Activated CD4-positive, alpha-beta memory T cell treated with anti-CD3 and anti-CD28 coated beads for 36 hours (primary cell): ENCODE measurements at regions not wholly inside any gene's neighbourhood (a gene's known extent, or its start where the extent isn't known, plus 50 kb on each side); places are given as distances from the start of the nearest gene placed in this dataset.
"Not testable (repeated sequence)": the region's sequence is repeated elsewhere in the genome, so short reads cannot be mapped to it uniquely, and the experiment has no call there.

Experiments
- CTCF ChIA-PET: fragments of 350-600 bp; sonication (Branson Sonifier 250); formaldehyde crosslinking; loops from one replicate; lab custom pipeline; 2021; ENCODE audit warnings: antibody characterized with exemption, inconsistent platforms; lab: Charles Lee
- POLR2A ChIA-PET: fragments of 350-600 bp; sonication (Branson Sonifier 250); formaldehyde crosslinking; loops from one replicate; lab custom pipeline; 2021; ENCODE audit warnings: antibody characterized with exemption; lab: Charles Lee
- DNase-seq: peaks from one replicate; pipeline ENCODE4 v3.0.0-alpha.2; 2020
- H3K27ac Mint-ChIP-seq: one replicate; pipeline ENCODE4 v1.8.0; 2021; ENCODE audit warnings: mixed read lengths
- H3K27me3 Mint-ChIP-seq: one replicate; pipeline ENCODE4 v1.8.0; 2021; ENCODE audit warnings: mixed read lengths
- H3K36me3 Mint-ChIP-seq: one replicate; pipeline ENCODE4 v1.8.0; 2021; ENCODE audit warnings: mixed read lengths
- H3K4me1 Mint-ChIP-seq: one replicate; pipeline ENCODE4 v1.8.0; 2021; ENCODE audit warnings: low read depth, mixed read lengths
- H3K4me3 Mint-ChIP-seq: one replicate; pipeline ENCODE4 v1.8.0; 2021; ENCODE audit warnings: mild to moderate bottlenecking, mixed read lengths
- H3K9me3 Mint-ChIP-seq: one replicate; pipeline ENCODE4 v1.8.0; 2021; ENCODE audit warnings: mixed read lengths
- intact Hi-C: fragments of 100-400 bp; cut with micrococcal nuclease; formaldehyde crosslinking; loops from one replicate; pipeline ENCODE4 v1.15.1; 2023

- no peaks in the 10 kb centered on the region for H3K36me3 Mint-ChIP-seq
- H3K27me3 Mint-ChIP-seq, result peaks cover 17% of the 10 kb centered on the region
- ChIA-PET CTCF (interaction anchor here (0.6 to 1.7 kb wide), 6 partner anchors 76 to 682 kb away, joined by 3 to 4 read pairs (median 3); no protein-coding TSS in a partner anchor), POLR2A (no interaction called here)
- H3K9me3 Mint-ChIP-seq, result no peaks in the 10 kb centered on the region
- H3K4me1 Mint-ChIP-seq, result peaks cover 5% of the 10 kb centered on the region
- no peak overlapping the region for H3K4me3 Mint-ChIP-seq
- peak; percentile 27 for DNase-seq
- intact Hi-C loops, result loop anchor here (5.0 kb wide), 1 partner anchor 574 kb away; no protein-coding TSS in a partner anchor
- no peak overlapping the region for H3K27ac Mint-ChIP-seq
Observed at GRCh38 chr10:6843481-6843881, 263.4 kb upstream of the PRKCQ start.

GRCh38 chr10:6842722-6843121 lies 262.6 kb upstream of the PRKCQ start:
- Mint-ChIP-seq H3K36me3 (no peaks in the 10 kb centered on the region), H3K4me1 (peaks cover 5% of the 10 kb centered on the region), H3K27ac (no peak overlapping the region), H3K9me3 (no peaks in the 10 kb centered on the region), H3K4me3 (no peak overlapping the region), H3K27me3 (peaks cover 17% of the 10 kb centered on the region)
- intact Hi-C loops, result loop anchor here (5.0 kb wide), 1 partner anchor 575 kb away; no protein-coding TSS in a partner anchor
- CTCF ChIA-PET, result interaction anchor here (1.2 to 1.7 kb wide), 4 partner anchors 77 to 569 kb away, joined by 3 to 4 read pairs (median 3); no protein-coding TSS in a partner anchor
- no peak for DNase-seq
- POLR2A ChIA-PET, result no interaction called here

- CTCF ChIA-PET, result interaction anchor here (1.1 kb wide), 1 partner anchor 279 kb away, joined by 5 read pairs; no protein-coding TSS in a partner anchor
- POLR2A ChIA-PET, result no interaction called here
- peaks cover 13% of the 10 kb centered on the region for H3K27me3 Mint-ChIP-seq
- H3K27ac Mint-ChIP-seq, result no peak overlapping the region
- intact Hi-C loops, result loop anchor here (5.0 kb wide), 1 partner anchor 576 kb away; no protein-coding TSS in a partner anchor
- H3K9me3 Mint-ChIP-seq, result no peaks in the 10 kb centered on the region
- H3K36me3 Mint-ChIP-seq, result no peaks in the 10 kb centered on the region
- H3K4me3 Mint-ChIP-seq, result no peak overlapping the region
- DNase-seq, result no peak
- H3K4me1 Mint-ChIP-seq, result peaks cover 5% of the 10 kb centered on the region
Observed at GRCh38 chr10:6841761-6842160, 261.7 kb upstream of the PRKCQ start.

- intact Hi-C loops, result loop anchor here (5.0 kb wide), 1 partner anchor 577 kb away; no protein-coding TSS in a partner anchor
- H3K9me3 Mint-ChIP-seq, result no peaks in the 10 kb centered on the region
- no peaks in the 10 kb centered on the region for H3K36me3 Mint-ChIP-seq
- H3K4me3 Mint-ChIP-seq, result no peak overlapping the region
- no peak overlapping the region for H3K27ac Mint-ChIP-seq
- POLR2A ChIA-PET, result no interaction called here
- no peak for DNase-seq
- H3K27me3 Mint-ChIP-seq, result peaks cover 11% of the 10 kb centered on the region
- CTCF ChIA-PET, result interaction anchor here (1.1 kb wide), 1 partner anchor 280 kb away, joined by 5 read pairs; no protein-coding TSS in a partner anchor
- H3K4me1 Mint-ChIP-seq, result peaks cover 5% of the 10 kb centered on the region
Observed at GRCh38 chr10:6840766-6841165, 260.7 kb upstream of the PRKCQ start.

GRCh38 chr10:6840201-6840691 lies 260.2 kb upstream of the PRKCQ start:
- Mint-ChIP-seq H3K4me3 (no peak overlapping the region), H3K27ac (no peak overlapping the region), H3K36me3 (no peaks in the 10 kb centered on the region), H3K9me3 (no peaks in the 10 kb centered on the region), H3K27me3 (peaks cover 11% of the 10 kb centered on the region), H3K4me1 (peaks cover 5% of the 10 kb centered on the region)
- CTCF ChIA-PET, result no interaction called here
- POLR2A ChIA-PET, result no interaction called here
- intact Hi-C loops, result loop anchor here (5.0 kb wide), 1 partner anchor 577 kb away; no protein-coding TSS in a partner anchor
- DNase-seq, result no peak

- intact Hi-C loops, result no loop called here
Observed at GRCh38 chr10:6838118-6838517, 258.0 kb upstream of the PRKCQ start.

GRCh38 chr10:6833458-6834011 lies 253.5 kb upstream of the PRKCQ start:
- ChIA-PET CTCF (no interaction called here), POLR2A (no interaction called here)
- H3K9me3 Mint-ChIP-seq, result no peaks in the 10 kb centered on the region
- no peaks in the 10 kb centered on the region for H3K4me1 Mint-ChIP-seq
- no peak overlapping the region for H3K4me3 Mint-ChIP-seq
- H3K27ac Mint-ChIP-seq, result no peak overlapping the region
- intact Hi-C loops, result no loop called here
- no peak for DNase-seq
- peaks cover 2% of the 10 kb centered on the region for H3K27me3 Mint-ChIP-seq
- no peaks in the 10 kb centered on the region for H3K36me3 Mint-ChIP-seq

More at GRCh38 chr10:6838118-6838517, 258.0 kb upstream of the PRKCQ start:
- Mint-ChIP-seq H3K4me3 (no peak overlapping the region), H3K27me3 (peaks cover 13% of the 10 kb centered on the region), H3K27ac (no peak overlapping the region), H3K4me1 (peaks cover 5% of the 10 kb centered on the region), H3K36me3 (no peaks in the 10 kb centered on the region), H3K9me3 (no peaks in the 10 kb centered on the region)
- ChIA-PET CTCF (interaction anchor here (0.6 to 2.3 kb wide), 4 partner anchors 12 to 81 kb away, joined by 3 to 10 read pairs (median 4); no protein-coding TSS in a partner anchor), POLR2A (no interaction called here)
- DNase-seq, result peak; percentile 13

- H3K4me3 Mint-ChIP-seq, intact Hi-C loops, H3K4me1 Mint-ChIP-seq, H3K27me3 Mint-ChIP-seq, H3K27ac Mint-ChIP-seq, POLR2A ChIA-PET, H3K36me3 Mint-ChIP-seq, DNase-seq, CTCF ChIA-PET, H3K9me3 Mint-ChIP-seq: not testable (repeated sequence)
Observed at GRCh38 chr10:6830981-6831380, 250.9 kb upstream of the PRKCQ start.

GRCh38 chr10:6824793-6825192 lies 244.7 kb upstream of the PRKCQ start:
- POLR2A ChIA-PET, H3K4me3 Mint-ChIP-seq, H3K27me3 Mint-ChIP-seq, intact Hi-C loops, H3K27ac Mint-ChIP-seq, DNase-seq, H3K4me1 Mint-ChIP-seq, CTCF ChIA-PET, H3K36me3 Mint-ChIP-seq, H3K9me3 Mint-ChIP-seq: not testable (repeated sequence)

GRCh38 chr10:6823770-6824169 lies 243.7 kb upstream of the PRKCQ start:
- no peak for DNase-seq
- Mint-ChIP-seq H3K27ac (no peak overlapping the region), H3K27me3 (peaks cover 7% of the 10 kb centered on the region), H3K36me3 (no peaks in the 10 kb centered on the region), H3K4me3 (no peak overlapping the region), H3K9me3 (no peaks in the 10 kb centered on the region), H3K4me1 (no peaks in the 10 kb centered on the region)
- intact Hi-C loops, result no loop called here
- CTCF ChIA-PET, result no interaction called here
- POLR2A ChIA-PET, result no interaction called here

- POLR2A ChIA-PET, result no interaction called here
Observed at GRCh38 chr10:6819301-6819700, 239.2 kb upstream of the PRKCQ start.

GRCh38 chr10:6817770-6818169 lies 237.7 kb upstream of the PRKCQ start:
- CTCF ChIA-PET, result no interaction called here

More at GRCh38 chr10:6819301-6819700, 239.2 kb upstream of the PRKCQ start:
- DNase-seq, result no peak
- Mint-ChIP-seq H3K36me3 (no peaks in the 10 kb centered on the region), H3K27ac (no peak overlapping the region), H3K9me3 (no peaks in the 10 kb centered on the region), H3K27me3 (peaks cover 21% of the 10 kb centered on the region), H3K4me1 (no peaks in the 10 kb centered on the region), H3K4me3 (no peak overlapping the region)
- intact Hi-C loops, result no loop called here
- CTCF ChIA-PET, result no interaction called here

More at GRCh38 chr10:6817770-6818169, 237.7 kb upstream of the PRKCQ start:
- H3K27ac Mint-ChIP-seq, result no peak overlapping the region
- no peaks in the 10 kb centered on the region for H3K36me3 Mint-ChIP-seq
- POLR2A ChIA-PET, result no interaction called here
- no peaks in the 10 kb centered on the region for H3K4me1 Mint-ChIP-seq
- H3K4me3 Mint-ChIP-seq, result no peak overlapping the region
- intact Hi-C loops, result no loop called here
- peaks cover 21% of the 10 kb centered on the region for H3K27me3 Mint-ChIP-seq
- DNase-seq, result no peak
- no peaks in the 10 kb centered on the region for H3K9me3 Mint-ChIP-seq
